HG02759 (cell line): ENCODE measurements at regions not wholly inside any gene's neighbourhood (a gene's known extent, or its start where the extent isn't known, plus 50 kb on each side); places are given as distances from the start of the nearest gene placed in this dataset.

Experiments used
- ATAC-seq: cut with Tn5 transposase; IDR thresholded peaks from one replicate; pipeline ENCODE4 v1.9.1; 2021; ENCODE audit warnings: mild to moderate bottlenecking, moderate library complexity; ENCODE audit not compliant: unreplicated experiment

DNA sequence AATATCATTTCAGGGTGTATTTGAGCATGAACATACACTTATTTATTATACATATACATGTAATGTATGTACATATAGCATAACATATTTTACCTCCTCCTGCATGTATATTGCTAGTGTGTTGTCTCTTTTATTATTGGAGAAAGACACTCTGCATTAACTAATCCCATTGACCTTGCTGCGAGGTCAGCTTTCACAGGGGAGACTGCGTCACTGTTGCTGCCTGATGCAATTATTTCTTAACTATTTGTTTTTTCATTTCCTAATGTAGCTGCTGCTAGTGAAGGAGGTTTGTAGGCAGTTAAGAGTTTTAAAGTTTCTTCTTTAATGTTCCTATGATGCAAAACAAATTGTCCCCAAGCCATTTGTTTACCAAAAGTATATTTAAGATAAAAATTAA is 185.4 kb upstream of the CNTN5 start:
- no peak for ATAC-seq

GRCh38 chr11:98836156-98836555 is 184.6 kb upstream of the CNTN5 start:
- no peak for ATAC-seq

DNA sequence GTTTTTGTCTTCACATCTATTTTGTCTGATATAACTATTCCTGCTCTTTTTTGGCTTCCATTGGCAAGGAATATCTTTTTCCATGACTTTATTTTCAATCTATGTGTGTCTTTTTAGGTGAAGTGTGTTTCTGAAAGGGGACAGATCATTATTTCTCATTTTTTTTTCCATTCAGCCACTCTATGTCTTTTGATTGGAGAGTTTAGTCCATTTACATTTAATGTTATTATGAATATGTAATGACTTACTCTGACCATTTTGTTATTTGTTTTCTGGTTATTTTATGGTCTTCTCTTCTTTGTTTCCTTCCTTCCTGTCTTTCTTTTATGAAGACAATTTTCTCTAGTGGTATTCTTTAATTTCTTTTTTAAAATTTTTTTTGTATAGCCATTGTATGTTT is 178.6 kb upstream of the CNTN5 start:
- no peak for ATAC-seq

GRCh38 chr11:98862169-98862568 is 158.6 kb upstream of the CNTN5 start:
- no peak for ATAC-seq

GRCh38 chr11:98871690-98872089 is 149.1 kb upstream of the CNTN5 start:
- no peak for ATAC-seq

- no peak for ATAC-seq
These were observed 146.7 kb upstream of the CNTN5 start for GRCh38 chr11:98874050-98874449.

- no peak for ATAC-seq
These were observed 124.8 kb upstream of the CNTN5 start for GRCh38 chr11:98895936-98896335.

GRCh38 chr11:98940913-98941312 is 79.8 kb upstream of the CNTN5 start:
- ATAC-seq, result no peak

DNA sequence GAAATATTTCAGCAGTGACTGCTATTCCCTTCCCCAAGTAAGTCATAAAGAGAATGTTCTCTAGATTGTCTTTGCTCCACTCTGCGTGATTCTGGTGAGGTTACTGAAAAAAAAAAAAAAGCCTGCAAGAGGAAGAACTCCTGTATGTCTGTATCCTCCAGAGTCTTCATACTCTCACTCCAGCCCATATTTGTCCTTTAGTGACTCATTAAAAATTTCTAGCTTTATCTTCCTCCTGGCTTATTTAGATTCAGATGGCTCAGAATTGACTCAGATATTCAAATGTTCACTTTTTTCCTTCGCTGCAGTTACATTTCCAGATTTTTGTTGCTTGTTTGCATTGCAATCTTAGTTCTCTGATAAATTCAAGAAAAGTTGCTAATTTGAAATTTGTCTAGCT is 76.3 kb upstream of the CNTN5 start:
- no peak for ATAC-seq

DNA sequence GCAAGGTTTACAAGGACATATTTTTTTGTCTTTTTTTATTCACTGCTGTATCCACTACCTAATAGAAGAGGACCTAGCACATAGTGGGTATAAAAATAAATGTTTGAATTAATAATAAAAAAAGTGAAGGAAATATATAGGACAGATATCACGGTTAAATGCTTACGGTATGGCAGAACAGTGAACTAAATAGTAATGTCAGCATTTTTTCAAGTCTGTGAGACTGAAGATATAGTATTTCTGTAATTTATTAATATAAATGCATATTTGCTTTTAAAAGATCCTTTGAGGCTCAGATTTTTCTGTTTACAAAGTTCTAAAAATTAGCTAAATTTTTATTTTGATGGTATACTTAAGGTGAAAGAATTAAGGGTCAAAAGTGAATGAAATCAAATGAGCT is 68.6 kb upstream of the CNTN5 start:
- no peak for ATAC-seq

GRCh38 chr11:98955551-98955950 is 65.2 kb upstream of the CNTN5 start:
- no peak for ATAC-seq

DNA sequence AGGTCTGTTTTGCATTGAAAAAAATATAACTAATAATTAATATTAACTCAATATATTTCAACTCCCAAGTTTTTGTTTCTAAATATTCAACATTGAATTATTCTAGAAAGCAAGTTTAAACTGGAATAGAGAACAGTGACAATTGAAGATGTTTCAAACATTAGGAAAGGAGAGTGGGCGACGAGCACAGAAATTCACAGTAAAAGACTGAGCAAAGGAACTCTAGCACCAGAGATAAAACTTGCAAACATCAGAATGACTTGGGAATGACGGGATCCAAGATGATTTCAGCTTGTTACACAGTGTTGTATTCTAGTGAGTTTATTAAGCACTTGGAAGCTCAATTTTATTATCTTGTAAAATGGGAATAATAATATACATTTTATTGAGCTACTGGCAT is 56.6 kb upstream of the CNTN5 start:
- no peak for ATAC-seq

GRCh38 chr11:98965358-98965757 is 55.4 kb upstream of the CNTN5 start:
- no peak for ATAC-seq

GRCh38 chr11:98965775-98966174 is 55.0 kb upstream of the CNTN5 start:
- ATAC-seq, result no peak

DNA sequence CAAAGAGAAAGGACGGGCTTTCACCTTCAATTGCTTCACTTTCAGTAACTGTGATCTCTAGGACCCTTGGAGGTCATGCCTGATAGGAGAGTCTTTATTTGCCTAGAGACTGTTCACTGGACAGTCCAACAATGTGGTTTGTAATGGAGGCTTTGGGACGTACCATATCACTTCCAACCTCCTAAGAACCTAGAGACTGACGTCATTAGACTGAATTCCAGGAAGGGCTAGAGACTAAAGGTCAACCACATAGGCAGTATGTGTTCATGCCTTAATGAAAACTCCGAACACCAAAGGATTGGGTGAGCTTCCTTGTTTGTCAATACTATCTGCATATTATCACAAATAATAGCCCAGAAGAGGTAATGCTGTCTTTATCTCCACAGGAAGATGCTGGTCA is 53.7 kb upstream of the CNTN5 start:
- ATAC-seq, result no peak
